ENCODE measurements at regions not wholly inside any gene's neighbourhood (a gene's known extent, or its start where the extent isn't known, plus 50 kb on each side); places are given as distances from the start of the nearest gene placed in this dataset.

DNA sequence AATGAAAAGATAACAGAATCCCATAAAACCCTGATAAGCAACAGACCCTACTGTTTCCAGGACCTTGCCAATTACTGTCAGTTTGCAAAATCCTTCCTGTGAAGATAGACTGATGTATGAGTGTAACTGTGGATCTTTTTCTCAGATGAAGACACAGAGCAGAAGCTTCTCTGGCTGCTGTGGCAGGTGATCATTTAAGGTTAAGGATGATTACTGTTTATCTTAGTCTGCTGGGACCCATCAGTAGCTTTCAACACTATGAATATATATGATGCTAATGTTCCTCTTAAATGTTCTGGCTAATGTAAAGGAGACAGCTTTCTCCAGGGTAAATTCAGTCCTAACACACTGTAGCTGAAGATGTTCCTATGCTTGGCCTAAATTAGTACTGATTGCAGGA lies 56.0 kb upstream of the CTTNBP2 start:
- H3K9ac ChIP-seq (ENCODE audit: low read depth in 1 of 2, low read length in 2 of 2): no peak overlapping the region
- DNase-seq (ENCODE audit: low spot score): no peak
- H3K4me3 ChIP-seq (ENCODE audit: low read depth in 1 of 3, low read length in 3 of 3): no peak overlapping the region
- no peak overlapping the region for H3K27ac ChIP-seq (ENCODE audit: low read depth in 1 of 2, low read length in 2 of 2)
- TF ChIP-seq, protein P1, sequence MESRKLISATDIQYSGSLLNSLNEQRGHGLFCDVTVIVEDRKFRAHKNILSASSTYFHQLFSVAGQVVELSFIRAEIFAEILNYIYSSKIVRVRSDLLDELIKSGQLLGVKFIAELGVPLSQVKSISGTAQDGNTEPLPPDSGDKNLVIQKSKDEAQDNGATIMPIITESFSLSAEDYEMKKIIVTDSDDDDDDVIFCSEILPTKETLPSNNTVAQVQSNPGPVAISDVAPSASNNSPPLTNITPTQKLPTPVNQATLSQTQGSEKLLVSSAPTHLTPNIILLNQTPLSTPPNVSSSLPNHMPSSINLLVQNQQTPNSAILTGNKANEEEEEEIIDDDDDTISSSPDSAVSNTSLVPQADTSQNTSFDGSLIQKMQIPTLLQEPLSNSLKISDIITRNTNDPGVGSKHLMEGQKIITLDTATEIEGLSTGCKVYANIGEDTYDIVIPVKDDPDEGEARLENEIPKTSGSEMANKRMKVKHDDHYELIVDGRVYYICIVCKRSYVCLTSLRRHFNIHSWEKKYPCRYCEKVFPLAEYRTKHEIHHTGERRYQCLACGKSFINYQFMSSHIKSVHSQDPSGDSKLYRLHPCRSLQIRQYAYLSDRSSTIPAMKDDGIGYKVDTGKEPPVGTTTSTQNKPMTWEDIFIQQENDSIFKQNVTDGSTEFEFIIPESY (IDR thresholded peaks at IDR 0.05): no peak
- TF ChIP-seq EGR1 (IDR thresholded peaks at IDR 0.05; ENCODE audit: low read depth in 2 of 2): no peak
- TF ChIP-seq, protein P2, sequence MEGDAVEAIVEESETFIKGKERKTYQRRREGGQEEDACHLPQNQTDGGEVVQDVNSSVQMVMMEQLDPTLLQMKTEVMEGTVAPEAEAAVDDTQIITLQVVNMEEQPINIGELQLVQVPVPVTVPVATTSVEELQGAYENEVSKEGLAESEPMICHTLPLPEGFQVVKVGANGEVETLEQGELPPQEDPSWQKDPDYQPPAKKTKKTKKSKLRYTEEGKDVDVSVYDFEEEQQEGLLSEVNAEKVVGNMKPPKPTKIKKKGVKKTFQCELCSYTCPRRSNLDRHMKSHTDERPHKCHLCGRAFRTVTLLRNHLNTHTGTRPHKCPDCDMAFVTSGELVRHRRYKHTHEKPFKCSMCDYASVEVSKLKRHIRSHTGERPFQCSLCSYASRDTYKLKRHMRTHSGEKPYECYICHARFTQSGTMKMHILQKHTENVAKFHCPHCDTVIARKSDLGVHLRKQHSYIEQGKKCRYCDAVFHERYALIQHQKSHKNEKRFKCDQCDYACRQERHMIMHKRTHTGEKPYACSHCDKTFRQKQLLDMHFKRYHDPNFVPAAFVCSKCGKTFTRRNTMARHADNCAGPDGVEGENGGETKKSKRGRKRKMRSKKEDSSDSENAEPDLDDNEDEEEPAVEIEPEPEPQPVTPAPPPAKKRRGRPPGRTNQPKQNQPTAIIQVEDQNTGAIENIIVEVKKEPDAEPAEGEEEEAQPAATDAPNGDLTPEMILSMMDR (IDR thresholded peaks at IDR 0.05; ENCODE audit: low read depth, low read length, missing input control): no peak
- TF ChIP-seq YY1 (IDR thresholded peaks at IDR 0.05): no peak
- TF ChIP-seq HNF4A (conservative IDR thresholded peaks at IDR 0.05): no peak
- TF ChIP-seq FOXA2 (IDR thresholded peaks at IDR 0.05): no peak
- TF ChIP-seq FOXA1 (IDR thresholded peaks at IDR 0.05): no peak
- no peak for TF ChIP-seq RXRA (IDR thresholded peaks at IDR 0.05)
- no peak for TF ChIP-seq TAF1 (conservative IDR thresholded peaks at IDR 0.05)
- TF ChIP-seq NR2F2 (IDR thresholded peaks at IDR 0.05): no peak
- TF ChIP-seq, protein P3, sequence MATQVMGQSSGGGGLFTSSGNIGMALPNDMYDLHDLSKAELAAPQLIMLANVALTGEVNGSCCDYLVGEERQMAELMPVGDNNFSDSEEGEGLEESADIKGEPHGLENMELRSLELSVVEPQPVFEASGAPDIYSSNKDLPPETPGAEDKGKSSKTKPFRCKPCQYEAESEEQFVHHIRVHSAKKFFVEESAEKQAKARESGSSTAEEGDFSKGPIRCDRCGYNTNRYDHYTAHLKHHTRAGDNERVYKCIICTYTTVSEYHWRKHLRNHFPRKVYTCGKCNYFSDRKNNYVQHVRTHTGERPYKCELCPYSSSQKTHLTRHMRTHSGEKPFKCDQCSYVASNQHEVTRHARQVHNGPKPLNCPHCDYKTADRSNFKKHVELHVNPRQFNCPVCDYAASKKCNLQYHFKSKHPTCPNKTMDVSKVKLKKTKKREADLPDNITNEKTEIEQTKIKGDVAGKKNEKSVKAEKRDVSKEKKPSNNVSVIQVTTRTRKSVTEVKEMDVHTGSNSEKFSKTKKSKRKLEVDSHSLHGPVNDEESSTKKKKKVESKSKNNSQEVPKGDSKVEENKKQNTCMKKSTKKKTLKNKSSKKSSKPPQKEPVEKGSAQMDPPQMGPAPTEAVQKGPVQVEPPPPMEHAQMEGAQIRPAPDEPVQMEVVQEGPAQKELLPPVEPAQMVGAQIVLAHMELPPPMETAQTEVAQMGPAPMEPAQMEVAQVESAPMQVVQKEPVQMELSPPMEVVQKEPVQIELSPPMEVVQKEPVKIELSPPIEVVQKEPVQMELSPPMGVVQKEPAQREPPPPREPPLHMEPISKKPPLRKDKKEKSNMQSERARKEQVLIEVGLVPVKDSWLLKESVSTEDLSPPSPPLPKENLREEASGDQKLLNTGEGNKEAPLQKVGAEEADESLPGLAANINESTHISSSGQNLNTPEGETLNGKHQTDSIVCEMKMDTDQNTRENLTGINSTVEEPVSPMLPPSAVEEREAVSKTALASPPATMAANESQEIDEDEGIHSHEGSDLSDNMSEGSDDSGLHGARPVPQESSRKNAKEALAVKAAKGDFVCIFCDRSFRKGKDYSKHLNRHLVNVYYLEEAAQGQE (IDR thresholded peaks at IDR 0.05): no peak
- H3K27me3 ChIP-seq (ENCODE audit: control insufficient read depth in 4 of 4, insufficient read depth in 4 of 4, low read length in 3 of 4): no peaks in the 10 kb centered on the region
- H3K36me3 ChIP-seq (ENCODE audit: control insufficient read depth in 4 of 4, insufficient read depth in 3 of 4, low read depth in 1 of 4, low read length in 3 of 4): no peaks in the 10 kb centered on the region
- no peaks in the 10 kb centered on the region for H3K4me1 ChIP-seq (ENCODE audit: control insufficient read depth in 4 of 4, insufficient read depth in 4 of 4, low read length in 3 of 4)
- peaks cover 0 to 2% (median 1%) of the 10 kb centered on the region in 4 donors for H3K9me3 ChIP-seq (ENCODE audit: control insufficient read depth in 4 of 4, low read length in 3 of 4)

DNA sequence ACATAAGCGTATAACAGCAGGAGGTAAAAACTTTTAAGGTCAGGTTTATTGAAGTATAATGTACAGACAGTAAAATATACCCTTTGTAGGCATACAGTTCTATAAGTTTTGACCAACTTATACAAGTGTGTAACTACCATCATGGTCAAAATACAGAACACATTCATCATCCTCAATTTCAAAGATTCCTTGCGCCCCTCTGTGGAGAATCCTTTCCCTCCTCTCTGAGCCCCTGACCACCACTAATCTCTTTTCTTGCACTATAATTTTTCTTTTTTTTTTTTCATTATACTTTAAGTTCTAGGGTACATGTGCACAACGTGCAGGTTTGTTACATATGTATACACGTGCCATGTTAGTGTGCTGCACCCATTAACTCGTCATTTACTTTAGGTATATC lies 58.1 kb upstream of the CTTNBP2 start:
- H3K27ac ChIP-seq (ENCODE audit: low read depth in 1 of 2, low read length in 2 of 2): no peak overlapping the region
- WGBS: 88% methylated on average over 5 of the region's 5 CpGs
- no peak overlapping the region for H3K9ac ChIP-seq (ENCODE audit: low read depth in 1 of 2, low read length in 2 of 2)

More for the DNA sequence above, 58.1 kb upstream of the CTTNBP2 start:
- Histone ChIP-seq H3K27me3 (ENCODE audit: control insufficient read depth in 4 of 4, insufficient read depth in 4 of 4, low read length in 3 of 4) (no peaks in the 10 kb centered on the region), H3K4me1 (ENCODE audit: control insufficient read depth in 4 of 4, insufficient read depth in 4 of 4, low read length in 3 of 4) (no peaks in the 10 kb centered on the region), H3K4me3 (ENCODE audit: low read depth in 1 of 3, low read length in 3 of 3) (no peak overlapping the region), H3K9me3 (ENCODE audit: control insufficient read depth in 4 of 4, low read length in 3 of 4) (peaks cover 0 to 2% (median 1%) of the 10 kb centered on the region in 4 donors), H3K36me3 (ENCODE audit: control insufficient read depth in 4 of 4, insufficient read depth in 3 of 4, low read depth in 1 of 4, low read length in 3 of 4) (no peaks in the 10 kb centered on the region)
- TF ChIP-seq HNF4G (IDR thresholded peaks at IDR 0.05) (no peak), YY1 (IDR thresholded peaks at IDR 0.05) (no peak), HNF4A (conservative IDR thresholded peaks at IDR 0.05) (no peak), NR2F2 (IDR thresholded peaks at IDR 0.05) (no peak), RAD21 (IDR thresholded peaks at IDR 0.05) (no peak), EGR1 (IDR thresholded peaks at IDR 0.05; ENCODE audit: low read depth in 2 of 2) (no peak), RXRA (IDR thresholded peaks at IDR 0.05) (no peak), TAF1 (conservative IDR thresholded peaks at IDR 0.05) (no peak), JUND (IDR thresholded peaks at IDR 0.05) (no peak)
- TF ChIP-seq, protein P1 (IDR thresholded peaks at IDR 0.05): no peak
- TF ChIP-seq, protein P4, sequence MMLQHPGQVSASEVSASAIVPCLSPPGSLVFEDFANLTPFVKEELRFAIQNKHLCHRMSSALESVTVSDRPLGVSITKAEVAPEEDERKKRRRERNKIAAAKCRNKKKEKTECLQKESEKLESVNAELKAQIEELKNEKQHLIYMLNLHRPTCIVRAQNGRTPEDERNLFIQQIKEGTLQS (IDR thresholded peaks at IDR 0.05): no peak
- TF ChIP-seq, protein P2 (IDR thresholded peaks at IDR 0.05; ENCODE audit: low read depth, low read length, missing input control): no peak
- TF ChIP-seq, protein P5, sequence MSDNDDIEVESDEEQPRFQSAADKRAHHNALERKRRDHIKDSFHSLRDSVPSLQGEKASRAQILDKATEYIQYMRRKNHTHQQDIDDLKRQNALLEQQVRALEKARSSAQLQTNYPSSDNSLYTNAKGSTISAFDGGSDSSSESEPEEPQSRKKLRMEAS (IDR thresholded peaks at IDR 0.05): no peak
- no peak for DNase-seq (ENCODE audit: low spot score)

Data from liver (tissue), 8 donors.